Neutrophil (primary cell): ENCODE measurements at regions not wholly inside any gene's neighbourhood (a gene's known extent, or its start where the extent isn't known, plus 50 kb on each side); places are given as distances from the start of the nearest gene placed in this dataset.
"Not testable (repeated sequence)": the region's sequence is repeated elsewhere in the genome, so short reads cannot be mapped to it uniquely, and the experiment has no call there.

Experiments used
- H3K27ac ChIP-seq: fragments of 200-600 bp; sonication (generic); 2 replicates; pipeline ENCODE4 v1.5.1; 2016; ENCODE audit warnings: mild to moderate bottlenecking, moderate library complexity
- H3K27me3 ChIP-seq: fragments of 200-600 bp; sonication (generic); 2 replicates; pipeline ENCODE4 v1.6.0; 2016; ENCODE audit warnings: mild to moderate bottlenecking
- H3K36me3 ChIP-seq: fragments of 200-600 bp; sonication (generic); 2 replicates; pipeline ENCODE4 v1.5.1; 2017
- H3K4me1 ChIP-seq, 2 experiments: fragments of 200-600 bp in 1 of 2; sonication (generic) in 1 of 2; 1 replicate in 1 of 2; 2 replicates in 1 of 2; pipeline versions ENCODE4 v1.5.1 to v1.6.1; 2013 to 2016; ENCODE audit warnings: low read depth in 1 of 2, low read length in 1 of 2, mild to moderate bottlenecking in 1 of 2, moderate library complexity in 1 of 2; ENCODE audit not compliant: control insufficient read depth in 1 of 2, insufficient read depth in 1 of 2
- H3K4me3 ChIP-seq, 2 experiments: fragments of 200-600 bp in 1 of 2; sonication (generic) in 1 of 2; 1 replicate in 1 of 2; 2 replicates in 1 of 2; pipeline ENCODE4 v1.5.1; 2013 to 2016; ENCODE audit warnings: low read depth in 1 of 2, low read length in 1 of 2, mild to moderate bottlenecking in 1 of 2, moderate library complexity in 1 of 2
- H3K9me3 ChIP-seq: fragments of 200-600 bp; sonication (generic); 2 replicates; pipeline ENCODE4 v1.5.1; 2016
- TF ChIP-seq, protein P1 (sequence below): fragments of 200-600 bp; sonication (generic); IDR thresholded peaks from 2 replicates; pipeline ENCODE4 v1.5.1; 2016; ENCODE audit warnings: antibody characterized with exemption

- H3K4me3 ChIP-seq, result no peak overlapping the region
- H3K4me1 ChIP-seq, result no peaks in the 10 kb centered on the region
- TF ChIP-seq, protein P1, sequence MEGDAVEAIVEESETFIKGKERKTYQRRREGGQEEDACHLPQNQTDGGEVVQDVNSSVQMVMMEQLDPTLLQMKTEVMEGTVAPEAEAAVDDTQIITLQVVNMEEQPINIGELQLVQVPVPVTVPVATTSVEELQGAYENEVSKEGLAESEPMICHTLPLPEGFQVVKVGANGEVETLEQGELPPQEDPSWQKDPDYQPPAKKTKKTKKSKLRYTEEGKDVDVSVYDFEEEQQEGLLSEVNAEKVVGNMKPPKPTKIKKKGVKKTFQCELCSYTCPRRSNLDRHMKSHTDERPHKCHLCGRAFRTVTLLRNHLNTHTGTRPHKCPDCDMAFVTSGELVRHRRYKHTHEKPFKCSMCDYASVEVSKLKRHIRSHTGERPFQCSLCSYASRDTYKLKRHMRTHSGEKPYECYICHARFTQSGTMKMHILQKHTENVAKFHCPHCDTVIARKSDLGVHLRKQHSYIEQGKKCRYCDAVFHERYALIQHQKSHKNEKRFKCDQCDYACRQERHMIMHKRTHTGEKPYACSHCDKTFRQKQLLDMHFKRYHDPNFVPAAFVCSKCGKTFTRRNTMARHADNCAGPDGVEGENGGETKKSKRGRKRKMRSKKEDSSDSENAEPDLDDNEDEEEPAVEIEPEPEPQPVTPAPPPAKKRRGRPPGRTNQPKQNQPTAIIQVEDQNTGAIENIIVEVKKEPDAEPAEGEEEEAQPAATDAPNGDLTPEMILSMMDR, result no peak
- no peaks in the 10 kb centered on the region for H3K27me3 ChIP-seq
- no peaks in the 10 kb centered on the region for H3K9me3 ChIP-seq
- H3K27ac ChIP-seq, result no peak overlapping the region
- no peaks in the 10 kb centered on the region for H3K36me3 ChIP-seq
Measured at GRCh38 chr21:28283641-28284490, 708.8 kb downstream of the LTN1 start.

DNA sequence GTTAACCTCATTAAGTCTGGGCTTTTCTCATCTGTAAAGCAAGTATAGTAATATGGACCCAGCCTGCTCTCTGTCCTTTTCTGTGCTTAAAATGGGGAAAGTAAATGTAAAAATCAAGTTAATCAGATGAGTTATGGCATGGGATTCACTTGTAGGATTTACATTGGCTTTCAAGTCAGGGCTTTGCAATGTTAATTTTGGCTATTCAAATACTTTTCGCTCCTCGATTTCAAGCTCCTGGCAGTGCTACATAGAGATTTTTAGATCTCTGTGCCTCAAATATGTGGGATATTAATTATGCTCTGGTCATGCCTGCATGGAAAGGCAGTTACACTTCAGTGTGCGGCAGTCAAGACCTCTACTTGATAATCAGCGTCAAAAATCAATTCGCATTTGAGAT is 709.8 kb downstream of the LTN1 start:
- Histone ChIP-seq H3K27ac (no peak overlapping the region), H3K4me1 (no peaks in the 10 kb centered on the region), H3K27me3 (no peaks in the 10 kb centered on the region), H3K36me3 (no peaks in the 10 kb centered on the region), H3K9me3 (no peaks in the 10 kb centered on the region), H3K4me3 (no peak overlapping the region)
- TF ChIP-seq, protein P1, result no peak

DNA sequence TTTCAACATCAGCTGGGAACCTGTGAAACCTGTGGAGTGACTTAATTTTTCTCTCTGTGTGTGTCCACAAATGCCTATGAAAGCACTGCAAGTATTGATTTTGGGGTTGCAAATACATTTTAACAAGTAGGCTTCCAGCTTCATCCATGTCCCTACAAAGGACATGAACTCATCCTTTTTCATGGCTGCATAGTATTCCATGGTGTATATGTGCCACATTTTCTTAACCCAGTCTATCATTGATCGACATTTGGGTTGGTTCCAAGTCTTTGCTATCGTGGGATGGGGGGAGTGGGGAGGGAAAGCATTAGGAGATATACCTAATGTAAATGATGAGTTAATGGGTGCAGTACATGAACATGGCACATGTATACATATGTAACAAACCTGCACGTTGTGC is 711.3 kb downstream of the LTN1 start:
- H3K4me1 ChIP-seq, H3K27me3 ChIP-seq, H3K36me3 ChIP-seq, H3K27ac ChIP-seq, H3K4me3 ChIP-seq, H3K9me3 ChIP-seq: not testable (repeated sequence)

DNA sequence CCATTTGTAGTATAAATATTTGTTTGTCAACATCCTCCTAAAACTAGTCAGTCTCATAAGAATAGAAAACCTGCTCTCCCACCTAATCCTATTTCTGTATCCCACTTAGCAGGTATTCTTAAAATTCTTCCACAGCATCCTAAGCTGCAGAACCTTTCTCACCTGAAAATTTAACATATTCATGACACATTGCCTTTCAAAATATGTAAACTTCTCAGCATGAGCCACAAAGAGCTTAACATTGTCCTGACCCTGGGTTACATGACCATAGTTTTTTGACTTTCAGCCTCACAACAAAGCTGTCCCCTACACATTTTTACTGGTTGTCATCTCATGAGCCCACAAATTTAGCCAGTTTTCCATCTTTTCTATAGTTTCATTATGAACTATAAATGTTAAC is 712.1 kb downstream of the LTN1 start:
- TF ChIP-seq, protein P1, result no peak
- no peaks in the 10 kb centered on the region for H3K4me1 ChIP-seq
- H3K36me3 ChIP-seq, result no peaks in the 10 kb centered on the region
- no peaks in the 10 kb centered on the region for H3K27me3 ChIP-seq
- H3K27ac ChIP-seq, result no peak overlapping the region
- no peak overlapping the region for H3K4me3 ChIP-seq
- H3K9me3 ChIP-seq, result no peaks in the 10 kb centered on the region

DNA sequence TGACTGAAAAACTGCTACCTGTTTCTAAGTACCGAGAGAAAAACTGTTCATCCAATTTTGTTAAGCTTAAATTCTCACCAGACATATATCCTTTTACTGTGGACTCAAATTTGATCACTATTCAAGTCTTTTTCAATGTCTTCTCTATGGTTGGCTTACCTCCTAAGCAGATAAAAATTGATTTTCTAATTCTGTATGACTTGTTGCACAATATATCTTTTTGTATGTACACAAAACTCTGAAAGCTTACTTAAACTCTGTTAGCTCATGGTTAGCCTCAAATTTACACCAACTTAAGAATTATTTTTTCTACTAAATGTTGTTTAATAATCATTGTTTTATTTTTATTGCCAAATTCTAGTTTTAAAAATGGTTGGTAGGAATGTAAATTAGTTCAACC is 715.4 kb downstream of the LTN1 start:
- TF ChIP-seq, protein P1, result no peak
- Histone ChIP-seq H3K9me3 (no peaks in the 10 kb centered on the region), H3K27ac (no peak overlapping the region), H3K4me3 (no peak overlapping the region), H3K36me3 (no peaks in the 10 kb centered on the region), H3K27me3 (no peaks in the 10 kb centered on the region), H3K4me1 (no peaks in the 10 kb centered on the region)

- TF ChIP-seq, protein P1, result no peak
- no peaks in the 10 kb centered on the region for H3K9me3 ChIP-seq
- no peak overlapping the region for H3K4me3 ChIP-seq
- no peaks in the 10 kb centered on the region for H3K4me1 ChIP-seq
- no peaks in the 10 kb centered on the region for H3K36me3 ChIP-seq
- H3K27me3 ChIP-seq, result no peaks in the 10 kb centered on the region
- H3K27ac ChIP-seq, result no peak overlapping the region
Measured at GRCh38 chr21:28272272-28272992, 720.2 kb downstream of the LTN1 start.
